Endothelial cell of umbilical vein (primary cell): ENCODE measurements at regions not wholly inside any gene's neighbourhood (a gene's known extent, or its start where the extent isn't known, plus 50 kb on each side); places are given as distances from the start of the nearest gene placed in this dataset.
"Not testable (repeated sequence)": the region's sequence is repeated elsewhere in the genome, so short reads cannot be mapped to it uniquely, and the experiment has no call there.

ENCODE experiments used
- BruUV-seq: library from RNA; stranded (reverse); fragments of 400-500 nt; replicated peaks from 2 replicates; lab custom pipeline; 2021; lab: Mats Ljungman, UMichigan
- CTCF ChIA-PET: fragments of 300-600, 350-600 bp; sonication (Branson Sonifier 250); formaldehyde crosslinking; loops from one replicate; lab custom pipeline; 2021; ENCODE audit warnings: antibody characterized with exemption, inconsistent platforms; lab: Charles Lee
- POLR2A ChIA-PET: fragments of 300-600, 350-600 bp; sonication (Branson Sonifier 250); formaldehyde crosslinking; loops from one replicate; lab custom pipeline; 2021; ENCODE audit warnings: antibody characterized with exemption, inconsistent platforms; lab: Charles Lee
- DNase-seq: peaks from one replicate; pipeline ENCODE4 v3.0.0-alpha.2; 2011; ENCODE audit warnings: low read depth, low spot score
- FAIRE-seq: peaks from 2 replicates; lab custom pipeline; 2011; peaks lifted over from hg19 to GRCh38; lab: Jason Lieb, UNC
- H2AFZ ChIP-seq: 2 replicates; pipeline ENCODE4 v1.6.0; 2012; ENCODE audit warnings: low read depth, low read length, control low read depth, inconsistent platforms
- H3K27ac ChIP-seq: 2 replicates; pipeline ENCODE4 v1.5.1; 2011; ENCODE audit warnings: low read depth, mild to moderate bottlenecking, control low read depth, low read length, moderate library complexity; ENCODE audit not compliant: insufficient read depth
- H3K27me3 ChIP-seq, 2 experiments: 2 replicates each; pipeline versions ENCODE4 v1.6.0 to v1.6.1; 2011; ENCODE audit warnings: low read length in 2 of 2, mixed read lengths in 1 of 2; ENCODE audit not compliant: control insufficient read depth in 2 of 2, insufficient read depth in 2 of 2
- H3K36me3 ChIP-seq, 2 experiments: 2 replicates in 1 of 2; 3 replicates in 1 of 2; pipeline ENCODE4 v1.5.1; 2011; ENCODE audit warnings: low read length in 2 of 2, mild to moderate bottlenecking in 1 of 2, moderate library complexity in 1 of 2; ENCODE audit not compliant: control insufficient read depth in 2 of 2, insufficient read depth in 2 of 2; ENCODE audit errors: extremely low read depth in 1 of 2
- H3K4me1 ChIP-seq: 3 replicates; pipeline ENCODE4 v1.5.1; 2011; ENCODE audit warnings: mild to moderate bottlenecking, low read length; ENCODE audit not compliant: control insufficient read depth, insufficient read depth; ENCODE audit errors: extremely low read depth
- H3K4me2 ChIP-seq: 2 replicates; pipeline ENCODE4 v1.6.1; 2011; ENCODE audit warnings: low read length, control low read depth, mixed read lengths; ENCODE audit not compliant: insufficient read depth
- H3K4me3 ChIP-seq, 3 experiments: fragments of 200-600 bp in 1 of 3; sonication (generic), shearing (Covaris generic) in 1 of 3; replicated peaks in 1 of 3; 2 replicates each; pipeline ENCODE4 v1.5.1; 2011 to 2016; ENCODE audit warnings: control low read depth in 3 of 3, low read length in 3 of 3, mild to moderate bottlenecking in 2 of 3, inconsistent platforms in 1 of 3, low read depth in 1 of 3, moderate library complexity in 1 of 3; ENCODE audit not compliant: insufficient read depth in 1 of 3
- H3K79me2 ChIP-seq: 2 replicates; pipeline ENCODE4 v1.6.0; 2012; ENCODE audit warnings: low read length, inconsistent platforms; ENCODE audit not compliant: control insufficient read depth, insufficient read depth
- H3K9ac ChIP-seq: replicated peaks from 2 replicates; pipeline ENCODE3; 2011; ENCODE audit warnings: low read length, control low read depth; ENCODE audit not compliant: insufficient read depth; ENCODE audit errors: extremely low read depth
- H3K9me1 ChIP-seq: replicated peaks from 3 replicates; pipeline ENCODE4 v1.6.0; 2011; ENCODE audit warnings: mild to moderate bottlenecking, low read length; ENCODE audit not compliant: control insufficient read depth, insufficient read depth; ENCODE audit errors: extremely low read depth
- H3K9me3 ChIP-seq: replicated peaks from 2 replicates; pipeline ENCODE4 v1.5.1; 2012; ENCODE audit warnings: low read length, inconsistent platforms; ENCODE audit not compliant: control insufficient read depth, insufficient read depth
- H4K20me1 ChIP-seq: replicated peaks from 2 replicates; pipeline ENCODE3; 2011; ENCODE audit warnings: mild to moderate bottlenecking, low read length; ENCODE audit not compliant: control insufficient read depth, insufficient read depth; ENCODE audit errors: extremely low read depth
- CTCF ChIP-seq, 2 donors: IDR thresholded peaks; 1 replicate in 1 of 2; 2 replicates in 1 of 2; pipeline ENCODE4 v1.5.1; 2011; ENCODE audit warnings: low read length in 2 of 2, mild to moderate bottlenecking in 2 of 2, moderate library complexity in 2 of 2, control low read depth in 1 of 2, inconsistent platforms in 1 of 2, low read depth in 1 of 2; ENCODE audit not compliant: insufficient read depth in 1 of 2; ENCODE audit errors: extremely low read depth in 1 of 2
- EZH2 ChIP-seq: IDR thresholded peaks from 2 replicates; pipeline ENCODE4 v1.6.1; 2012; ENCODE audit warnings: borderline replicate concordance, low read depth, mild to moderate bottlenecking, moderate library complexity, low read length, inconsistent platforms; ENCODE audit not compliant: severe bottlenecking
- FOS ChIP-seq: IDR thresholded peaks from 2 replicates; pipeline ENCODE4 v1.6.1; 2011; ENCODE audit warnings: mild to moderate bottlenecking, low read length, moderate library complexity, borderline replicate concordance; ENCODE audit not compliant: insufficient read depth
- GATA2 ChIP-seq: IDR thresholded peaks from 2 replicates; pipeline ENCODE4 v1.7.0; 2011; ENCODE audit warnings: low read depth, mild to moderate bottlenecking, moderate library complexity, mixed read lengths, low read length; ENCODE audit not compliant: insufficient read length, insufficient read depth
- JUN ChIP-seq: IDR thresholded peaks from 2 replicates; pipeline ENCODE4 v1.6.1; 2011; ENCODE audit warnings: borderline replicate concordance, low read depth; ENCODE audit not compliant: insufficient read length, insufficient read depth
- MAX ChIP-seq: IDR thresholded peaks from 2 replicates; pipeline ENCODE4 v1.6.1; 2011; ENCODE audit not compliant: insufficient read depth, insufficient read length
- MYC ChIP-seq: IDR thresholded peaks from one replicate; pipeline ENCODE4 v1.6.1; 2011; ENCODE audit warnings: mild to moderate bottlenecking, low read depth, low read length
- POLR2A ChIP-seq: IDR thresholded peaks from 2 replicates; pipeline ENCODE4 v1.6.1; 2012; ENCODE audit warnings: low read depth, mild to moderate bottlenecking, control low read depth, low read length
- POLR2AphosphoS5 ChIP-seq: IDR thresholded peaks from 2 replicates; pipeline ENCODE4 v1.6.1; 2012; ENCODE audit warnings: low read depth, mild to moderate bottlenecking, control low read depth, low read length, moderate library complexity; ENCODE audit not compliant: insufficient read depth
- dilution Hi-C: fragments of 300-500 bp; cut with MboI; formaldehyde crosslinking; loops from one replicate; pipeline ENCODE4 v1.15.0; 2019; ENCODE audit warnings: low sequenced_read_pairs; ENCODE audit not compliant: extremely low pct_ligation_motif_present
- intact Hi-C: fragments of 100-400 bp; cut with micrococcal nuclease; formaldehyde crosslinking; loops from one replicate; pipeline ENCODE4 v1.10.0; 2022

GRCh38 chr3:159045279-159045885 is 243.5 kb downstream of the MFSD1 start:
- ChIA-PET POLR2A (no interaction called here), CTCF (no interaction called here)
- Histone ChIP-seq H3K4me3 (no peak overlapping the region), H3K4me1 (no peaks in the 10 kb centered on the region), H3K79me2 (no peaks in the 10 kb centered on the region), H3K27me3 (no peaks in the 10 kb centered on the region), H3K4me2 (no peak overlapping the region), H3K36me3 (no peaks in the 10 kb centered on the region), H3K27ac (no peak overlapping the region), H3K9me1 (no peaks in the 10 kb centered on the region), H3K9ac (no peak overlapping the region), H4K20me1 (no peaks in the 10 kb centered on the region), H2AFZ (no peak overlapping the region), H3K9me3 (no peaks in the 10 kb centered on the region)
- no peak for TF ChIP-seq GATA2
- TF ChIP-seq POLR2A: no peak
- dilution Hi-C loops: no loop called here
- intact Hi-C loops: no loop called here
- no TSS peak for BruUV-seq
- DNase-seq (no peak), FAIRE-seq (no peak)

- dilution Hi-C loops (no loop called here), intact Hi-C loops (no loop called here)
- Histone ChIP-seq H2AFZ (no peak overlapping the region), H3K4me1 (no peaks in the 10 kb centered on the region), H3K4me2 (no peak overlapping the region), H3K9ac (no peak overlapping the region), H3K4me3 (no peak overlapping the region), H3K27me3 (no peaks in the 10 kb centered on the region), H3K36me3 (no peaks in the 10 kb centered on the region), H3K79me2 (no peaks in the 10 kb centered on the region), H4K20me1 (no peaks in the 10 kb centered on the region), H3K9me3 (no peaks in the 10 kb centered on the region), H3K27ac (no peak overlapping the region), H3K9me1 (no peaks in the 10 kb centered on the region)
- FAIRE-seq (no peak), DNase-seq (no peak)
- ChIA-PET POLR2A (no interaction called here), CTCF (no interaction called here)
- TF ChIP-seq POLR2A: no peak
- no peak for TF ChIP-seq EZH2
- no peak for TF ChIP-seq GATA2
- no peak for TF ChIP-seq FOS
- no peak for TF ChIP-seq CTCF (IDR thresholded peaks at IDR 0.05; ENCODE audit: extremely low read depth in 1 of 2, insufficient read depth in 1 of 2, low read depth in 1 of 2, low read length in 2 of 2)
- TF ChIP-seq POLR2AphosphoS5: no peak
- no peak for TF ChIP-seq JUN
- TF ChIP-seq MYC: no peak
- TF ChIP-seq MAX: no peak
- BruUV-seq: no TSS peak
Measured at GRCh38 chr3:159047361-159047760, 245.5 kb downstream of the MFSD1 start.

GRCh38 chr3:159052494-159052893 is 250.6 kb downstream of the MFSD1 start:
- H3K4me2 ChIP-seq, H3K36me3 ChIP-seq, intact Hi-C loops, BruUV-seq, H3K9ac ChIP-seq, H3K27ac ChIP-seq, CTCF ChIA-PET, dilution Hi-C loops, H3K9me3 ChIP-seq, POLR2A ChIA-PET, H2AFZ ChIP-seq, H3K4me1 ChIP-seq, H3K9me1 ChIP-seq, FAIRE-seq, H3K27me3 ChIP-seq, H4K20me1 ChIP-seq, H3K79me2 ChIP-seq, DNase-seq, H3K4me3 ChIP-seq: not testable (repeated sequence)
